Fibroblast of skin of left quadriceps (primary cell): ENCODE measurements at regions not wholly inside any gene's neighbourhood (a gene's known extent, or its start where the extent isn't known, plus 50 kb on each side); places are given as distances from the start of the nearest gene placed in this dataset.
A peak's percentile ranks its signal among the peaks of the same experiment; 100 is the strongest.

Source experiments
- DNase-seq, 2 experiments: peaks; one replicate each; pipeline ENCODE4 v3.0.0-alpha.2; 2013; ENCODE audit warnings: low read depth in 2 of 2

DNA sequence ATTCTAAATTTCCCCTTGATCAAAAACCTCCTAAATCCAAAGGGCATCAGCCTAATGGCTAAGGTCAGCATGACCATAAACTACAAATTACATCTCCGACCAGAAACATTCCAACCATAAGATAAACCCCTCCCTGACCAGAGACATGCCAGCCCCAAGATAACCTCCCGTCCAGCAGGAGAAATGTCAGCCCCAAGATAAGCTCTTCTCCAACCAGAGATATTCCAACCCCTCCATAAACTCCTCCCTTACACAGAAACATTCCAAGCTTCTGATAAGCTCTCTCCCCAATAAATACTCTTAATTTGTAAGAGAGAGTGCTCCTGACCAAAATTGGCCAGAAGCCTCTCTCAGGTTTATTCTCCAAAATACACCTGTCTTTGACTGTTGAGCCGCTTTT lies 274.0 kb downstream of the RNF152 start:
- DNase-seq: no peak

DNA sequence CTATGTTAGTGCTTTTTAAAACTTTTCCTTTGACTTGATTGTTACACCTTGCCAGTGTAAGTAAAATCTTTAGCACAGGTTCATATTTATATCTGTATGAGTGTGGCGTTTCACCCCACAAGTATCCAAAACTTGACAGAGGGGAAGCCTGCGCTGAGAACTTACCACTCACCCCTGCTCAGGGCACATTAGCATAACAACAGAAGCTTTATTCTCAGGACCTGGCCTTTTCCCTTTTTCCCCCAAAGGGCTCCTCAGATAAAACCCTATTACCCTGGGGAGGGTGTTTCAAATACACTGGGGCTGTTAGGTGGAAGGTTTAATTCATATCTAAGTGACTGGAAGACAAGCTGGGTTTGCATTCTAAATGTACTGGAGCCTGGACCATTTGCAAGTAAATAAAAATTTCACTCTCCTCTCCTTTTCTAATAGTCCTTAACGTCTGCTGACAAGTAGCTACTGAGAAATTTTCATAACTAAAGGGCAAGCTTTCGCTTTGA lies 276.6 kb downstream of the RNF152 start:
- DNase-seq: no peak

DNA sequence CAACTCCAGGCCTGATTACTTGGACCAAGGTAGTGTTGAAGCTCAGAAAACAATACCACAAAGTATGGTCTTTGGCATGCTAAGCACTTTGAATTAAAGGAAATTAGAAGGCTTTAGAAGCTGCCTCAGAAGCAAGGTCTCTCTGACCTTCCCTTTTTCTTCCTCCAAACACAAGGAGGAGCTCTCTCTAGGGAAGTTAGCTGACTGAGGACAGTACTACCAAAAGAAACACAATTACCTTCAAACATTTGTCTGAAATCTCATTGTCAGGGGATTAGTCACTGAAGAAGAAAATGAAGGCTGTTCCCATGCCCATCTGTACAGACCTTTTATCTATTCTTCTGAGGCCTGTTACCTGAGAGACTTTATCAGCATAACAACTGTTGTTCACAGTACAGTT lies 279.3 kb downstream of the CDH20 start:
- DNase-seq: no peak

DNA sequence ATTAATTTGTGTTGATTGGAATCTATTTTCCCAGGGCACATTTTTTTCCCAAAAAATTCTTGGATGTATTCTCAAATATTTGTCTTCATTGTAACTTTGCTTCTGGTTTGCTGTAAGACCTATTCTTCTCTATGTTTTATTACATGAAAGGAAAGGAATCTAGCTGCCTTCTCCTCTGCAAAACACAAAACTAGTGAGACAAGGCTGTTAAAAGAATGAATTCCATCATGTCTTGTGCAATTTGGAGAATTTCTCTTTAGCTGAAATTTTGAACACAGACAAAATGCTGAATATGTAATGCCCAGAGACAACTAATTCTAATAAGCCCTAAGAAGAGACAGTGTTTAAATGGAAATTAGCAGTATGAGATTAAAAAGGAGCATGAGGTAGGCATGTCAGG lies 275.9 kb downstream of the CDH20 start:
- no peak for DNase-seq

DNA sequence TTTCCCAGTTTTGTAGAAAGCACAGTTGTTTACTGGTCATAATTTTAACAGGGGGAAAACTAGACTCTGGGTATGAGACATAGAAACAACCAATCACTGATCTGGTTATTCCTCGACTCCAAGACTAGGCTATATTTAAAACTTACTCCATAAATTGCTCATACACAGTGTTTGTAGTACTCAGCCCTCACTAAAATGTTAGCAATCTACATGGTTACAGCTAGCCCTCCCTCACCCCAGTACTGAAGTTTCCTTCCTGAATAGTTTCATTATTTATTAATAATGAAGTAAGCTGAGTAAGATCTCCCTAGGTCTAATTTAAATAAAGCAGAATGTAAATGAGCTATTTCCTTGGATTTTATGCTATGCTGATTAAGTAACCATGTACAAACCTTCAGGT lies 275.1 kb downstream of the CDH20 start:
- no peak for DNase-seq

DNA sequence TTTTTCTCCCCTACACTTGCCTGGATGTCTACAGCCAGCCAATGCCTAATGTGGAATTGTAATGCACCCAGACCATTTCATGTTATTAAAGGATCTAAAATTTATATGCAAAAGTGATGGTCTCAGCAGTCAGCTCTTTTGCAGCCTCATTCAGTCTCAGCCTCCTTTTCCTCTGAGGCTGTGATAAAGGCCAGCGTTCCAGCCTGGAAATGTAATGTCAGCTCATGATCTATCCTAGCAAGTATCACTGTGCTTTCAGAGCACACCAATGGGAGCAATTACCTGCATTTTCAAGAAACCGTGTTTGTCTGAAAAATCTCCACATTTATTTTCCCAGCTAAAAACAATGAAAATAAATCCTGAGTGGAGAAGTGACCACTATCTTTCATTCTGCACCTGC lies 274.6 kb downstream of the CDH20 start:
- DNase-seq: no peak

DNA sequence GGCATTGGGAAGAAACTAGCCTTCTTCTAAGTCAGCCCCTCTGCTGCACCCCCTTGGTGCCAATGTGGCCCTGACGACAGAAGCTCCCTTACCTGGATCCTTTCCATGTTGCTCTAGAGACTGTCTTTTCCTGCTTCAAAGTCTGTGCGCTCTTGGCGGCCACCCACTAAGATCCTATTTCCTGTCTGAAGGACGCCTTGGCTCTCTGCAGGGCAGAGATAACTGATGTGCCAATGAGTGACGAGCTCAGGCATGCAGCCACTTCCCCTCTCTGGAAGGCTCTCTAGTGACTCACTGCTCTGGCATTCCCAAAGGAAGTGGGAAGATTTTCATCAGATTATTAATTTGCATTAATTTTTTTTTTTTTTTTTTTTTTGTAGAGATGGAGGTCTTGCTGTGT lies 273.5 kb downstream of the CDH20 start:
- DNase-seq: peak; percentile 92 to 93

DNA sequence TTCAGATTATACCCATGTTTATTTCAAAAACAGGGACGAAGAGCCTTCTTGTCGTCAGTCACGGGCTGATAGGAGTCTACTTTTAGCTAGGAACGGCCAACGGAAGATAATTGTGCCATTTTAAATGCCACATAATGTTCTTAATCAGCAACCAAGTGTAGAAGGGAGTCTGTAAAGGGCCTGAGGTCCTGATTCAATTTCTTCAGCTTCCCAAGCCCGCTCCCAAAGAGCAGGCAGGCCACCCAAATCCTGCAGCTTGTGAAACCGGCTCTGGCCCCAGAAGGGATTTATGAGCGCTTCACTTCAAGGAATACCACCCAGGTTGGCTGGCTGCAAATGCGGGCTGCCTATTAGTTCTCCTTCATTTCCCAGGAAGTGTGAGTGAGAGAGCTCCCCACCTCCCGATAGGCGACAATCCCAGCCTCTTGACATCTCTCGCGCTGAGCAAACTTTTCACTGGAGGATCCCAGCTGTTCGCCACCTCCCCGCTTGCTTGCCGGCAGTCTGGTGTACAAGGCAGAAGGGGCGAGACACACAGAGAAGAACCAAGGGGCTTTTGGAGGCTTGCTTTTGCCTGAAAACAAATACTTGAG lies 272.9 kb downstream of the CDH20 start:
- peak in 1 of 2 experiments; percentile 50 for DNase-seq

DNA sequence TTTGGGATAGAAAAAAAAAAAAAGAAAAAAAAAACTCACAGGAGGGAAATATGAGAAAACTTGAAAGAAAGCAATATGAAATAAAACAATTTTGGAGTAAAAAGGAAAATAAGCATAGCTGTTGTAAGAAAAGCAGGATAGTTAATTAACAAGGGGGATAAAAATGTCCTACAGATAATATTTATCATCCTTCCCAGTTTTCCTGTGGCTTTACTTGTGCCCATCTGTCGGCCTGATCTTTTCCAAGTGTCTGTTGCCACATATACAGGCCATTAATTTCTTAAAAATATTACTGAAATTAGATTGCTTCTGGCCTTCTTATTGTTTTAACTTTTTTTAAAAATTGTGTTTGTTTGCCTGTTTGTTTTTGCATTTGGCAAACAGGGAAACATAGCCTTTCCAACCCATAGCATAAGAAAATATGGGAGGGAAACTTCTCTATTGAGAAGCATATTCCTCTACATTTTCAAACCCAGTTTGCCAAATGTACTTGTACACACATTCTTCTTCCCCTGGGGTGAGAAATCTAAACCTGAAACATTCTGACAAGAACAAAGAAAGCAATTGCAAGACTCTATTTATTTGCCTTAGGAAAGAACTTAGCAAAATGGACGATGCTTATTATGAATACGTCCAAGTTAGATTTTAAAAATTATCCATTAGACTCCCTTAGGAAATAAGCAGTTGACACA lies 272.3 kb downstream of the CDH20 start:
- no peak for DNase-seq
